CD4-positive, CD25-positive, alpha-beta regulatory T cell (primary cell): ENCODE measurements at regions not wholly inside any gene's neighbourhood (a gene's known extent, or its start where the extent isn't known, plus 50 kb on each side); places are given as distances from the start of the nearest gene placed in this dataset.
"Not testable (repeated sequence)": the region's sequence is repeated elsewhere in the genome, so short reads cannot be mapped to it uniquely, and the experiment has no call there.

Experiments
- ATAC-seq, 2 donors: fragments of 150-1000 bp; cut with Tn5 transposase; one replicate each; pipeline ENCODE4 v1.10.0; 2021; ENCODE audit warnings: low read depth in 2 of 2, moderate number of reproducible peaks in 2 of 2, moderate library complexity in 1 of 2
- DNase-seq, 3 donors: peaks; one replicate each; pipeline versions ENCODE4 v3.0.0 to v3.0.0-alpha.2; 2012 to 2022; ENCODE audit warnings: mixed read lengths in 1 of 3
- H3K27ac ChIP-seq: one replicate; pipeline ENCODE4 v1.7.0; 2013; ENCODE audit warnings: mild to moderate bottlenecking, low read length; ENCODE audit not compliant: insufficient read depth, poor library complexity, severe bottlenecking
- H3K27me3 ChIP-seq: one replicate; pipeline ENCODE4 v1.7.0; 2013; ENCODE audit warnings: low read length; ENCODE audit not compliant: control insufficient read depth, insufficient read depth
- H3K36me3 ChIP-seq: one replicate; pipeline ENCODE4 v1.7.0; 2013; ENCODE audit warnings: mild to moderate bottlenecking, low read length, moderate library complexity; ENCODE audit not compliant: control insufficient read depth, insufficient read depth
- H3K4me1 ChIP-seq: 2 replicates; pipeline ENCODE4 v1.7.0; 2013; ENCODE audit warnings: mild to moderate bottlenecking, low read length; ENCODE audit not compliant: insufficient read depth, control insufficient read depth, poor library complexity, severe bottlenecking
- H3K4me3 ChIP-seq: one replicate; pipeline ENCODE4 v1.7.0; 2013; ENCODE audit warnings: low read depth, mild to moderate bottlenecking, low read length, moderate library complexity
- H3K9me3 ChIP-seq, 2 experiments: 1 replicate in 1 of 2; 2 replicates in 1 of 2; pipeline ENCODE4 v1.7.0; 2013; ENCODE audit warnings: low read length in 2 of 2, mild to moderate bottlenecking in 1 of 2, moderate library complexity in 1 of 2; ENCODE audit not compliant: control insufficient read depth in 2 of 2
- H3K27ac Mint-ChIP-seq, 3 donors: one replicate each; pipeline ENCODE4 v1.8.0; 2020 to 2022; ENCODE audit warnings: mild to moderate bottlenecking in 3 of 3, mixed read lengths in 3 of 3, moderate library complexity in 2 of 3
- H3K27me3 Mint-ChIP-seq: one replicate; pipeline ENCODE4 v1.8.0; 2022; ENCODE audit warnings: mild to moderate bottlenecking, mixed read lengths
- H3K36me3 Mint-ChIP-seq: one replicate; pipeline ENCODE4 v1.8.0; 2020; ENCODE audit warnings: mixed read lengths
- H3K4me1 Mint-ChIP-seq, 4 donors: one replicate each; pipeline ENCODE4 v1.8.0; 2020 to 2022; ENCODE audit warnings: mixed read lengths in 4 of 4, mild to moderate bottlenecking in 1 of 4
- H3K4me3 Mint-ChIP-seq, 4 donors: one replicate each; pipeline ENCODE4 v1.8.0; 2020 to 2022; ENCODE audit warnings: mild to moderate bottlenecking in 4 of 4, mixed read lengths in 4 of 4, moderate library complexity in 3 of 4
- H3K9me3 Mint-ChIP-seq, 7 donors: one replicate each; pipeline ENCODE4 v1.8.0; 2020 to 2022; ENCODE audit warnings: mixed read lengths in 7 of 7, mild to moderate bottlenecking in 3 of 7, moderate library complexity in 2 of 7

- H3K4me3 ChIP-seq, H3K36me3 Mint-ChIP-seq, H3K4me1 Mint-ChIP-seq, H3K36me3 ChIP-seq, H3K27me3 Mint-ChIP-seq, H3K4me3 Mint-ChIP-seq, ATAC-seq, H3K27ac ChIP-seq, H3K9me3 ChIP-seq, H3K27ac Mint-ChIP-seq, H3K4me1 ChIP-seq, DNase-seq, H3K27me3 ChIP-seq, H3K9me3 Mint-ChIP-seq: not testable (repeated sequence)
These were observed 190.6 kb upstream of the IRF2BP2 start for GRCh38 chr1:234800563-234800962.

GRCh38 chr1:234799021-234799689, 189.2 kb upstream of the IRF2BP2 start:
- H3K27ac ChIP-seq, H3K36me3 ChIP-seq, DNase-seq, H3K27ac Mint-ChIP-seq, H3K9me3 Mint-ChIP-seq, H3K4me1 Mint-ChIP-seq, H3K9me3 ChIP-seq, H3K27me3 ChIP-seq, H3K4me3 Mint-ChIP-seq, H3K27me3 Mint-ChIP-seq, H3K36me3 Mint-ChIP-seq, H3K4me1 ChIP-seq, H3K4me3 ChIP-seq, ATAC-seq: not testable (repeated sequence)

GRCh38 chr1:234797216-234797615, 187.2 kb upstream of the IRF2BP2 start:
- H3K9me3 ChIP-seq, H3K27ac ChIP-seq, H3K4me1 ChIP-seq, H3K4me3 Mint-ChIP-seq, H3K27me3 ChIP-seq, H3K36me3 ChIP-seq, H3K9me3 Mint-ChIP-seq, H3K4me3 ChIP-seq, H3K27ac Mint-ChIP-seq, H3K36me3 Mint-ChIP-seq, ATAC-seq, H3K4me1 Mint-ChIP-seq, DNase-seq, H3K27me3 Mint-ChIP-seq: not testable (repeated sequence)

DNA sequence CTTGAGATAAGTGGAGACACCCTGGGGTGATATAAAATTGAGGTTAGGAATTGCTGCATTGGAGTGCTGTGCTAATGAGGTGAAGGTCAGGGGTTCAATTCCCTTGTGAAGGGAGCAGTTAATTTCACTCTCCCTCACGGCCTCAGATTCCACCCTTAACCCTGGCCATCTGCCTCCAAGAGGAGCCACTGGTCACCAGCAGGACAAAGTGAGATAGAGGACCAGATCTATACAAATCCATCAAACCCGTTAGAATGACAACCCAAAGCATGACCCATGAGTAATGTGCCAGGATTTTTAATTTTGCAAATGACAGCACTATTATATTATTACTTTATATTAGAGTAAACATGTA, 186.4 kb upstream of the IRF2BP2 start:
- H3K27ac Mint-ChIP-seq, DNase-seq, H3K9me3 ChIP-seq, H3K36me3 Mint-ChIP-seq, H3K9me3 Mint-ChIP-seq, H3K27ac ChIP-seq, H3K4me1 Mint-ChIP-seq, H3K4me3 Mint-ChIP-seq, ATAC-seq, H3K4me3 ChIP-seq, H3K36me3 ChIP-seq, H3K27me3 Mint-ChIP-seq, H3K4me1 ChIP-seq, H3K27me3 ChIP-seq: not testable (repeated sequence)

GRCh38 chr1:234795711-234796437, 185.9 kb upstream of the IRF2BP2 start:
- not testable (repeated sequence) for H3K27me3 ChIP-seq, H3K9me3 ChIP-seq, H3K27ac ChIP-seq, H3K4me3 ChIP-seq, DNase-seq, H3K27me3 Mint-ChIP-seq, H3K9me3 Mint-ChIP-seq, H3K4me3 Mint-ChIP-seq, H3K36me3 Mint-ChIP-seq, H3K36me3 ChIP-seq, H3K27ac Mint-ChIP-seq, ATAC-seq, H3K4me1 ChIP-seq, H3K4me1 Mint-ChIP-seq

GRCh38 chr1:234795007-234795406, 185.0 kb upstream of the IRF2BP2 start:
- H3K9me3 ChIP-seq, H3K27ac Mint-ChIP-seq, H3K4me3 Mint-ChIP-seq, H3K4me1 ChIP-seq, H3K4me1 Mint-ChIP-seq, ATAC-seq, H3K9me3 Mint-ChIP-seq, H3K36me3 Mint-ChIP-seq, H3K27ac ChIP-seq, H3K4me3 ChIP-seq, DNase-seq, H3K27me3 Mint-ChIP-seq, H3K27me3 ChIP-seq, H3K36me3 ChIP-seq: not testable (repeated sequence)

GRCh38 chr1:234794452-234794851, 184.5 kb upstream of the IRF2BP2 start:
- not testable (repeated sequence) for H3K27ac Mint-ChIP-seq, H3K9me3 ChIP-seq, DNase-seq, H3K27me3 Mint-ChIP-seq, H3K36me3 ChIP-seq, H3K4me3 Mint-ChIP-seq, H3K36me3 Mint-ChIP-seq, ATAC-seq, H3K27ac ChIP-seq, H3K4me1 Mint-ChIP-seq, H3K4me3 ChIP-seq, H3K4me1 ChIP-seq, H3K9me3 Mint-ChIP-seq, H3K27me3 ChIP-seq

GRCh38 chr1:234793924-234794323, 183.9 kb upstream of the IRF2BP2 start:
- H3K9me3 Mint-ChIP-seq, H3K36me3 ChIP-seq, H3K9me3 ChIP-seq, H3K36me3 Mint-ChIP-seq, H3K4me3 Mint-ChIP-seq, H3K27me3 Mint-ChIP-seq, H3K4me3 ChIP-seq, H3K27me3 ChIP-seq, H3K27ac ChIP-seq, ATAC-seq, H3K4me1 Mint-ChIP-seq, H3K4me1 ChIP-seq, DNase-seq: not testable (repeated sequence)
- H3K27ac Mint-ChIP-seq, result peak overlapping the region in 1 of 3 donors; percentile 26
